PFSK-1 (cell line): ENCODE measurements at regions not wholly inside any gene's neighbourhood (a gene's known extent, or its start where the extent isn't known, plus 50 kb on each side); places are given as distances from the start of the nearest gene placed in this dataset.

ENCODE experiments used
- POLR2AphosphoS5 ChIP-seq: IDR thresholded peaks from 2 replicates; pipeline ENCODE4 v1.6.1; 2012; ENCODE audit warnings: low read depth, mild to moderate bottlenecking, control low read depth, low read length, moderate library complexity
- REST ChIP-seq, 2 experiments: IDR thresholded peaks; 2 replicates each; pipeline versions ENCODE4 v1.6.1 to v1.8.0; 2011 to 2012; ENCODE audit warnings: low read depth in 2 of 2, low read length in 2 of 2, control low read depth in 1 of 2, inconsistent platforms in 1 of 2, mild to moderate bottlenecking in 1 of 2, moderate library complexity in 1 of 2; ENCODE audit not compliant: insufficient read depth in 1 of 2
- SIN3A ChIP-seq: IDR thresholded peaks from 2 replicates; pipeline ENCODE4 v1.6.1; 2012; ENCODE audit warnings: mild to moderate bottlenecking, low read length, moderate library complexity, borderline replicate concordance; ENCODE audit not compliant: insufficient read depth
- TAF1 ChIP-seq: IDR thresholded peaks from 2 replicates; pipeline ENCODE4 v1.6.1; 2012; ENCODE audit warnings: low read length, control low read depth, borderline replicate concordance; ENCODE audit not compliant: insufficient read depth

- TF ChIP-seq REST (IDR thresholded peaks at IDR 0.05; ENCODE audit: insufficient read depth in 1 of 2, low read depth in 2 of 2, low read length in 2 of 2) (no peak), TAF1 (no peak), POLR2AphosphoS5 (no peak), SIN3A (no peak)
Observed at GRCh38 chr1:96338622-96339021, 383.0 kb upstream of the PTBP2 start.
